Smooth muscle cell (in vitro differentiated cells): ENCODE measurements at regions not wholly inside any gene's neighbourhood (a gene's known extent, or its start where the extent isn't known, plus 50 kb on each side); places are given as distances from the start of the nearest gene placed in this dataset.

ENCODE experiments used
- DNase-seq: peaks from one replicate; lab custom pipeline; 2025; ENCODE audit not compliant: unreplicated experiment; lab: John Stamatoyannopoulos, UW
- H2AFZ ChIP-seq: fragments of 200-600 bp; sonication (generic); 2 replicates; pipeline ENCODE4 v1.6.0; 2016; ENCODE audit warnings: antibody characterized with exemption, low read depth, mild to moderate bottlenecking
- H3F3A ChIP-seq: fragments of 200-600 bp; sonication (generic); 2 replicates; pipeline ENCODE4 v1.6.0; 2017; ENCODE audit warnings: antibody characterized with exemption, low read depth
- H3K27ac ChIP-seq: fragments of 200-600 bp; sonication (generic); 2 replicates; pipeline ENCODE4 v1.5.1; 2016; ENCODE audit warnings: low read depth, mild to moderate bottlenecking
- H3K27me3 ChIP-seq: fragments of 200-600 bp; sonication (generic); 2 replicates; pipeline ENCODE4 v1.6.1; 2016; ENCODE audit warnings: low read depth, mild to moderate bottlenecking
- H3K36me3 ChIP-seq: fragments of 200-600 bp; sonication (generic); 2 replicates; pipeline ENCODE4 v1.5.1; 2016; ENCODE audit warnings: low read depth
- H3K4me1 ChIP-seq: fragments of 200-600 bp; sonication (generic); 2 replicates; pipeline ENCODE4 v1.5.1; 2016; ENCODE audit warnings: low read depth
- H3K4me2 ChIP-seq: fragments of 200-600 bp; sonication (generic); 2 replicates; pipeline ENCODE4 v1.6.0; 2016; ENCODE audit warnings: mild to moderate bottlenecking
- H3K4me3 ChIP-seq: fragments of 200-600 bp; sonication (generic); 2 replicates; pipeline ENCODE4 v1.5.1; 2016; ENCODE audit warnings: mild to moderate bottlenecking
- H3K79me2 ChIP-seq: fragments of 200-600 bp; sonication (generic); 2 replicates; pipeline ENCODE4 v1.6.0; 2016; ENCODE audit warnings: low read depth, mild to moderate bottlenecking
- H3K9ac ChIP-seq: fragments of 200-600 bp; sonication (generic); 2 replicates; pipeline ENCODE4 v1.6.0; 2016; ENCODE audit warnings: low read depth
- H3K9me3 ChIP-seq: fragments of 200-600 bp; sonication (generic); replicated peaks from 2 replicates; pipeline ENCODE4 v1.5.1; 2016; ENCODE audit warnings: low read depth
- H4K20me1 ChIP-seq: fragments of 200-600 bp; sonication (generic); 2 replicates; pipeline ENCODE4 v1.6.0; 2016; ENCODE audit warnings: low read depth
- CTCF ChIP-seq: fragments of 200-600 bp; sonication (generic); IDR thresholded peaks from 2 replicates; pipeline ENCODE4 v1.5.1; 2017; ENCODE audit warnings: borderline replicate concordance, mild to moderate bottlenecking, antibody characterized with exemption; ENCODE audit not compliant: insufficient read depth, poor library complexity, severe bottlenecking
- WGBS: methylation state at CpG from one replicate; pipeline ENCODE4 v1.1.7; 2016; ENCODE audit warnings: low lambda C conversion rate; 5-methylcytosine and 5-hydroxymethylcytosine counted together

GRCh38 chr19:28244966-28245365 is 968.0 kb downstream of the UQCRFS1 start:
- no peaks in the 10 kb centered on the region for H4K20me1 ChIP-seq
- H3K4me3 ChIP-seq, result no peak overlapping the region
- no peaks in the 10 kb centered on the region for H3K36me3 ChIP-seq
- DNase-seq, result no peak
- H3K4me1 ChIP-seq, result no peaks in the 10 kb centered on the region
- H3K9me3 ChIP-seq, result no peaks in the 10 kb centered on the region
- no peak overlapping the region for H2AFZ ChIP-seq
- no peaks in the 10 kb centered on the region for H3K79me2 ChIP-seq
- no peaks in the 10 kb centered on the region for H3K27me3 ChIP-seq
- no peaks in the 10 kb centered on the region for H3F3A ChIP-seq
- no peak overlapping the region for H3K27ac ChIP-seq
- no peak overlapping the region for H3K4me2 ChIP-seq
- TF ChIP-seq CTCF, result no peak
- no peak overlapping the region for H3K9ac ChIP-seq
- 92% methylated on average over 6 of the region's 6 CpGs for WGBS

DNA sequence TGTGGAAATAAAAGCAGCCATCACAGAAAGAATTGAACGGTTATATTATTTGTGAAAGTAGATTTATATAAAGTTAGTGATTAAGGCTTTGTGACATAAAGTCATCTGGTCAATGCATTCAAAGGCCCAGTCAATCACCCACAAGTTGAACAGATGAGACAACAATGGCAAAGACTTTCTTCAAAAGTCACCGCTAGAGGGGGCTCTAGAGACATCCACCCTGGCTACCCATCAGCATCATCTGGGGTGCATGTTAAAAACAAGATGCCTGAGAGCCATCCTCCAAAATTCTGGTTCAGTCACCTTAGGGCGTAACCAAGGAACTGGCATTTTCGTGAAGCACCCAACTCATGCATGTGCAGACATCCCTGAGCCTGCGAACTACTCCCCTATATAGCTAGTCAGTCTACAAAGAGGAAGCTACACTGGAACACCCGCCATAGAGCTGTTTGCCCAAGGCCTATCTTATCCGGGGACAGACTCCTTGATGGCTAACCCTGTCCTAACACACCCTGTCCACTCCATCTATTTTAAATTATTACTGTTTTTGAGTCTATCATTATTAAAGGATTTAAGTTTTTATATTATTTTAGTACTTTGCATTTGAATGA is 970.5 kb downstream of the UQCRFS1 start:
- Histone ChIP-seq H3K27me3 (no peaks in the 10 kb centered on the region), H2AFZ (no peak overlapping the region), H3K36me3 (no peaks in the 10 kb centered on the region), H3K9me3 (no peaks in the 10 kb centered on the region), H3F3A (no peaks in the 10 kb centered on the region), H4K20me1 (no peaks in the 10 kb centered on the region), H3K27ac (no peak overlapping the region), H3K4me3 (no peak overlapping the region), H3K79me2 (no peaks in the 10 kb centered on the region), H3K4me2 (no peak overlapping the region), H3K4me1 (no peaks in the 10 kb centered on the region), H3K9ac (no peak overlapping the region)
- peak; percentile 69 for TF ChIP-seq CTCF
- WGBS, result 44% methylated on average over 7 of the region's 7 CpGs
- DNase-seq, result no peak

- no peaks in the 10 kb centered on the region for H3F3A ChIP-seq
- no peak for DNase-seq
These were observed 973.7 kb downstream of the UQCRFS1 start for GRCh38 chr19:28239270-28239669.

More at GRCh38 chr19:28239270-28239669, 973.7 kb downstream of the UQCRFS1 start:
- Histone ChIP-seq H4K20me1 (no peaks in the 10 kb centered on the region), H3K4me2 (no peak overlapping the region), H3K4me1 (no peaks in the 10 kb centered on the region), H3K36me3 (no peaks in the 10 kb centered on the region), H3K27ac (no peak overlapping the region), H3K27me3 (no peaks in the 10 kb centered on the region), H3K4me3 (no peak overlapping the region), H3K9me3 (no peaks in the 10 kb centered on the region), H3K9ac (no peak overlapping the region), H3K79me2 (no peaks in the 10 kb centered on the region), H2AFZ (no peak overlapping the region)
- WGBS, result 50% methylated on average over 5 of the region's 5 CpGs
- TF ChIP-seq CTCF, result peak; percentile 30
